ENCODE measurements at regions not wholly inside any gene's neighbourhood (a gene's known extent, or its start where the extent isn't known, plus 50 kb on each side); places are given as distances from the start of the nearest gene placed in this dataset.

DNA sequence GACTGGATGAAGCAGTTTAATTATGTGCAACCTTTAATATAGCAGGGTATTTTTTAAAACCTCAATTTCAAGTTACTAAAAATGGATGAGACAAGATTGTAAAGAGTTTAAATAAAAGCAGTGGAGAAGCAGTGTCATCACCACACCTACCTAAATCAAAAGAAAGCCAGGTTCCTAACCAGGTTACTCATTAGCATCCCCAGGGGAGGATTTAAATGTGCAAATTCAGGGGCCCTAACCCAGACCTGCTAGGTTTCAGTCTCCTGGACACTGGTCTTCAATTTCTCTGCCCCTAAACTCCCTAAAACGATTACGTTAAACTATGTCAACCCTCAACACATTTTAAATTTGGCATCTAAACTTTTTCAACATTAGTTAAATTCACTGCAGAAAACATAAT lies 116.9 kb upstream of the KLF3 start:
- DNase-seq (ENCODE audit: low spot score): no peak
- Histone ChIP-seq H3K9me3 (ENCODE audit: severe bottlenecking) (no peaks in the 10 kb centered on the region), H3K4me3 (ENCODE audit: severe bottlenecking) (no peak overlapping the region), H3K27ac (ENCODE audit: poor library complexity, severe bottlenecking) (no peak overlapping the region), H3K4me1 (ENCODE audit: insufficient read depth, poor library complexity, severe bottlenecking) (no peaks in the 10 kb centered on the region), H3K27me3 (ENCODE audit: insufficient read depth, poor library complexity, severe bottlenecking) (no peaks in the 10 kb centered on the region), H3K36me3 (ENCODE audit: low read depth) (no peaks in the 10 kb centered on the region)
- TF ChIP-seq, protein P1, sequence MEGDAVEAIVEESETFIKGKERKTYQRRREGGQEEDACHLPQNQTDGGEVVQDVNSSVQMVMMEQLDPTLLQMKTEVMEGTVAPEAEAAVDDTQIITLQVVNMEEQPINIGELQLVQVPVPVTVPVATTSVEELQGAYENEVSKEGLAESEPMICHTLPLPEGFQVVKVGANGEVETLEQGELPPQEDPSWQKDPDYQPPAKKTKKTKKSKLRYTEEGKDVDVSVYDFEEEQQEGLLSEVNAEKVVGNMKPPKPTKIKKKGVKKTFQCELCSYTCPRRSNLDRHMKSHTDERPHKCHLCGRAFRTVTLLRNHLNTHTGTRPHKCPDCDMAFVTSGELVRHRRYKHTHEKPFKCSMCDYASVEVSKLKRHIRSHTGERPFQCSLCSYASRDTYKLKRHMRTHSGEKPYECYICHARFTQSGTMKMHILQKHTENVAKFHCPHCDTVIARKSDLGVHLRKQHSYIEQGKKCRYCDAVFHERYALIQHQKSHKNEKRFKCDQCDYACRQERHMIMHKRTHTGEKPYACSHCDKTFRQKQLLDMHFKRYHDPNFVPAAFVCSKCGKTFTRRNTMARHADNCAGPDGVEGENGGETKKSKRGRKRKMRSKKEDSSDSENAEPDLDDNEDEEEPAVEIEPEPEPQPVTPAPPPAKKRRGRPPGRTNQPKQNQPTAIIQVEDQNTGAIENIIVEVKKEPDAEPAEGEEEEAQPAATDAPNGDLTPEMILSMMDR (IDR thresholded peaks at IDR 0.05; ENCODE audit: poor library complexity, severe bottlenecking): no peak
- no peak for ATAC-seq (ENCODE audit: low read depth)

DNA sequence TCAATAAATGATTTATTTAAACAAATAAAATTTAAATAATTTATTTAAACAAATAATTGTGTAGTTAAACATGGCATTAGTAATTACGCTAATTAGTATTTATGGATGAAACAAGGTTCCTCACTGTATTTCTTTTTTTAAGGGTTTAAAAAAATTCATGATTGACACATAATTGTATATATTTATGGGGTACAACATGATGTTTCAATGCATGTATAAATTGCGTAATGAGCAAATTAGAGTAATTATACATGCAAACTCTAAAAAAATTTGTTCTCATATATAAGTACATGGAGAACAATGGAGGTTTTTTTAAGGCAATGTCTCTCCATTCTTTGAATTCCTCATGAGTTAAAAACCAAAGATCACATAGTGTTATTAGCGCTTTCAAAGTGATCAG lies 115.7 kb upstream of the KLF3 start:
- Histone ChIP-seq H3K4me1 (ENCODE audit: insufficient read depth, poor library complexity, severe bottlenecking) (no peaks in the 10 kb centered on the region), H3K27ac (ENCODE audit: poor library complexity, severe bottlenecking) (no peak overlapping the region), H3K27me3 (ENCODE audit: insufficient read depth, poor library complexity, severe bottlenecking) (no peaks in the 10 kb centered on the region), H3K9me3 (ENCODE audit: severe bottlenecking) (no peaks in the 10 kb centered on the region), H3K36me3 (ENCODE audit: low read depth) (no peaks in the 10 kb centered on the region), H3K4me3 (ENCODE audit: severe bottlenecking) (no peak overlapping the region)
- no peak for DNase-seq (ENCODE audit: low spot score)
- no peak for ATAC-seq (ENCODE audit: low read depth)
- TF ChIP-seq, protein P1 (IDR thresholded peaks at IDR 0.05; ENCODE audit: poor library complexity, severe bottlenecking): no peak

DNA sequence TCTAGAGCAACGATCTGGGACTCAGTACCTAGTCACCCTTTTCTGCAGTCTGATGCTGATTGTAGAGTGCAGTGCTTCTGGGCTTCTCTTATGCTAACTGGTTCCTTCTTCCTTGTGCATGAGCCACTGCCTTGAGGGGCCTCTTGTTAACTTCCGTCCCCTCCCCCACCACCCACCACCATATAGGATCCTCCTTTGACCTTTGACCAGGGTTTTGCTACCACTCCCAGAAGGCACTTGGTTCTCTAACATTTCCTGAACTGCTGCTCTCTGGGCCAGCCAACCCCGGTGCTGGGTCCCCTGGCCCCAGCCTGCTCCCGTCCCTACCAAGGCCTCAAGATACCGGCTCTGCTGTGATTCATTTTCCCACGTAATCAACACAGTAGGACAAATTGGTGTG lies 104.6 kb upstream of the KLF3 start:
- H3K4me1 ChIP-seq (ENCODE audit: insufficient read depth, poor library complexity, severe bottlenecking): peaks cover 16% of the 10 kb centered on the region
- H3K9me3 ChIP-seq (ENCODE audit: severe bottlenecking): no peaks in the 10 kb centered on the region
- DNase-seq (ENCODE audit: low spot score): no peak
- ATAC-seq (ENCODE audit: low read depth): no peak
- H3K4me3 ChIP-seq (ENCODE audit: severe bottlenecking): no peak overlapping the region
- TF ChIP-seq, protein P1 (IDR thresholded peaks at IDR 0.05; ENCODE audit: poor library complexity, severe bottlenecking): no peak
- no peaks in the 10 kb centered on the region for H3K36me3 ChIP-seq (ENCODE audit: low read depth)
- no peaks in the 10 kb centered on the region for H3K27me3 ChIP-seq (ENCODE audit: insufficient read depth, poor library complexity, severe bottlenecking)
- no peak overlapping the region for H3K27ac ChIP-seq (ENCODE audit: poor library complexity, severe bottlenecking)

DNA sequence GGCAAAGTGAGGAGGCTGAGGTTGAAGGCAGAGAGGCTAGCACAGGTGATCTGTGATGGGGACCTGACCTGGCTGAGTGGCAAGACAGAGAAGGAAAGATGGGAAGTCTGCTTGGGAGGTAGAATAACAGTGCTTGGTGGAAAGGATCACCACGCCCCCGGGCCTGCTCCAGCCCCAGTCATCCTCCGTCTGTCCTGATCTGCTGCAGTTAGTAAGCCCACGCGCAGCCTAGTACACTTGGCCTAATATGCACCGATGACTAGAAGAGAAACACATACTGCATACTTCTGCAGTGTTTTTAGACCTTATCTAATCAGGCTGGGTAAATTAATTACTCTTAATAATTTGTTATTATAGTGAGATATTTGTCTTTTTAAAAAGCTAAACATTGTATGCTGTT lies 103.7 kb upstream of the KLF3 start:
- no peak for ATAC-seq (ENCODE audit: low read depth)
- TF ChIP-seq, protein P1 (IDR thresholded peaks at IDR 0.05; ENCODE audit: poor library complexity, severe bottlenecking): no peak

DNA sequence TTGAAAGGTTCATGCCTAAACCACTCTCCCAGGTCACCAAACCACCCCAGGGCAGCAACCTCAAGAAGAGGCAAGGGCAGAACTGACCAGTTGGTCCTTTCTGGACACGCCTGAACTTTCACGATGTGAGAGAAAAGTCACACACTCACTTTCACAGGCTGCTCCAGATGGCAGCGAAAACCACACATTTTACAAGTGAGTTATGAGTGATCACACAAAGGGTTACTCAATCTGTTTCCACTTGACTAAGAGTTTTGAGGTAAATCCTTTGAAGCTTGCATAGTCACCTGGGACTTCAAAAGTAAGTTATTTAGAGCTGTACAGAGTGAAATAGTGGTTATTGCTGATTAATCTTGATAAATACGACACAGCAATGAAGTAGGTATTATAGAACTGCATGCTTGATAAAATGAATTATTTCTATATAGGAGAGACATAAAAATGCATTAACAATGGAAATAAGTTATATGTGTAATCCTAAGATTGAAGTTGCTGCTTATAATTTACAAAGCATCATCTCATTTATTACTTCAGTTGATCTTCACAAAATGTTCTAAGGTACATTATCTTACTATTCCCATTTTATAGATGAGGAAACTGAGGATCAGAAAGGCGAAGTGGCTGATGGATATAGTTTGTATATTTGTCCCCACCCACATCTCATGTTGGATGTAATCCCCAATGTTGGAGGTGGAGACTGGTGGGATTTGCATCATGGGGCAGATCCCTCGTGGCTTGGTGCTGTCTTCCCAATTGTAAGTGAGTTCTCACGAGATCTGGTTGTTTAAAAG lies 103.0 kb upstream of the KLF3 start:
- DNase-seq (ENCODE audit: low spot score) (no peak), ATAC-seq (ENCODE audit: low read depth) (no peak; the same call in 2 of the 3 replicates)
- TF ChIP-seq, protein P1 (IDR thresholded peaks at IDR 0.05; ENCODE audit: poor library complexity, severe bottlenecking): no peak
- Histone ChIP-seq H3K27ac (ENCODE audit: poor library complexity, severe bottlenecking) (no peak overlapping the region), H3K4me3 (ENCODE audit: severe bottlenecking) (no peak overlapping the region), H3K27me3 (ENCODE audit: insufficient read depth, poor library complexity, severe bottlenecking) (no peaks in the 10 kb centered on the region), H3K4me1 (ENCODE audit: insufficient read depth, poor library complexity, severe bottlenecking) (peaks cover 31% of the 10 kb centered on the region), H3K9me3 (ENCODE audit: severe bottlenecking) (no peaks in the 10 kb centered on the region), H3K36me3 (ENCODE audit: low read depth) (no peaks in the 10 kb centered on the region)

More for the DNA sequence above, 103.7 kb upstream of the KLF3 start:
- DNase-seq (ENCODE audit: low spot score): no peak
- Histone ChIP-seq H3K9me3 (ENCODE audit: severe bottlenecking) (no peaks in the 10 kb centered on the region), H3K36me3 (ENCODE audit: low read depth) (no peaks in the 10 kb centered on the region), H3K4me3 (ENCODE audit: severe bottlenecking) (no peak overlapping the region), H3K27ac (ENCODE audit: poor library complexity, severe bottlenecking) (no peak overlapping the region), H3K4me1 (ENCODE audit: insufficient read depth, poor library complexity, severe bottlenecking) (peaks cover 25% of the 10 kb centered on the region), H3K27me3 (ENCODE audit: insufficient read depth, poor library complexity, severe bottlenecking) (no peaks in the 10 kb centered on the region)

Data from RWPE2 (cell line).